DOHH2 (cell line): ENCODE measurements at regions not wholly inside any gene's neighbourhood (a gene's known extent, or its start where the extent isn't known, plus 50 kb on each side); places are given as distances from the start of the nearest gene placed in this dataset.

Experiments
- CTCF ChIP-seq: fragments of 200-600 bp; sonication (generic); IDR thresholded peaks from one replicate; pipeline ENCODE4 v1.5.1; 2014; ENCODE audit warnings: antibody characterized with exemption, mild to moderate bottlenecking, low read depth, low read length; ENCODE audit not compliant: poor library complexity, severe bottlenecking
- EZH2phosphoT487 ChIP-seq: fragments of 200-600 bp; sonication (generic); IDR thresholded peaks from 2 replicates; pipeline ENCODE4 v1.6.1; 2017; ENCODE audit warnings: borderline replicate concordance, mild to moderate bottlenecking, antibody characterized with exemption, low read length, moderate library complexity, mixed read lengths

DNA sequence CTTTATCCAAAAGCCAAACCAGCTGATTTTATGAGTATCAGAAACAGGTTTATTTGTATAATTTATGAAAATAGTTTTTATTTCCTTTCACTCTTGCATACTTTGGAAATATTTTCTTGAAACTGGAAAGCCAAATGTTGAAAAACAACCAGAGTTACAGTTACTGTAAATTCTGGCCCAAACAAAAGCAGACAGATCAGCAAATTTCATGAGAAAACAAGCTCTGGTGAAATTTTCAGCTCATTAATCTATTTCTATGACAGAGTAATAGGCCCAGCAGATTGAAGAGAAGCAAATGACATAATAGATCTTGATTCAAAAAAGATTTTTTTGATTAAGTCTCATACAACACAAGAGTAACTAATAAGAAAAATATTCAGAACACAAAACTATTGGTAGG, 182.7 kb downstream of the ENC1 start:
- no peak for TF ChIP-seq EZH2phosphoT487
- no peak for TF ChIP-seq CTCF
